RWPE2 (cell line): ENCODE measurements at regions not wholly inside any gene's neighbourhood (a gene's known extent, or its start where the extent isn't known, plus 50 kb on each side); places are given as distances from the start of the nearest gene placed in this dataset.
A peak's percentile ranks its signal among the peaks of the same experiment; 100 is the strongest.

Experiments
- ATAC-seq: fragments of 200-7000 bp; cut with Tn5 transposase; 3 replicates; pipeline ENCODE4 v1.9.1; 2021; ENCODE audit warnings: low read depth
- DNase-seq: peaks from one replicate; pipeline ENCODE4 v3.0.0-alpha.2; 2020; ENCODE audit warnings: low spot score
- H3K27ac ChIP-seq: fragments of 450-650 bp; 2 replicates; pipeline ENCODE4 v1.5.1; 2017; ENCODE audit warnings: mild to moderate bottlenecking; ENCODE audit not compliant: poor library complexity, severe bottlenecking
- H3K27me3 ChIP-seq: fragments of 250-450 bp; sonication (Bioruptor Pico); 2 replicates; pipeline ENCODE4 v1.5.1; 2021; ENCODE audit warnings: mild to moderate bottlenecking, moderate library complexity; ENCODE audit not compliant: insufficient read depth, poor library complexity, severe bottlenecking
- H3K36me3 ChIP-seq: fragments of 250-450 bp; sonication (Bioruptor Pico); 2 replicates; pipeline ENCODE4 v1.5.1; 2020; ENCODE audit warnings: low read depth, mild to moderate bottlenecking, moderate library complexity
- H3K4me1 ChIP-seq: fragments of 250-450 bp; sonication (Bioruptor Pico); 2 replicates; pipeline ENCODE4 v1.5.1; 2021; ENCODE audit warnings: mild to moderate bottlenecking, moderate library complexity; ENCODE audit not compliant: insufficient read depth, poor library complexity, severe bottlenecking
- H3K4me3 ChIP-seq: fragments of 250-450 bp; sonication (Bioruptor Pico); 2 replicates; pipeline ENCODE4 v1.5.1; 2021; ENCODE audit warnings: mild to moderate bottlenecking, moderate library complexity; ENCODE audit not compliant: severe bottlenecking
- H3K9me3 ChIP-seq: fragments of 250-450 bp; sonication (Bioruptor Pico); 2 replicates; pipeline ENCODE4 v1.5.1; 2021; ENCODE audit warnings: mild to moderate bottlenecking, moderate library complexity; ENCODE audit not compliant: severe bottlenecking
- TF ChIP-seq, protein P1 (sequence below): fragments of 450-650 bp; IDR thresholded peaks from one replicate; pipeline ENCODE4 v1.5.1; 2017; ENCODE audit warnings: mild to moderate bottlenecking, moderate library complexity; ENCODE audit not compliant: poor library complexity, severe bottlenecking

DNA sequence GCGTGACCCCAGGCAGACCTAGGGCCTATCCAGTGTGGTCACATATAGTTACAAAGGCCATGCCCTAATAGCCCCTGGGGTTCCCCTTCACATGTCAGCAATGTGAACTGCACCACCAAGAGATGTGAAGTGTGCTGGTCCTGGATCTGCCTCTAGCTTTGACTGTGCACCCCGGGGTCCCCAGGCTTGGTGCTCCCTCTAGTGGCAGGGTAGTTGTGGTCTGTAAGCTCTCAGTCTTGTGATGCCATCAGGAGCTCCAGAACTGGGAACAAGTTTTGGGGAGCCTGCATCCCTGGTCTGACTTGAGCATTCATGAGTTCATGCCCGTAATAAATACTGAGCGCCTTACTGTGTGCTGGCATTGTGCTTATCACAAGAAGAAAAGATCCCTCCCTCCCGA is 143.4 kb downstream of the DHX35 start:
- Histone ChIP-seq H3K4me3 (no peak overlapping the region), H3K27ac (no peak overlapping the region), H3K4me1 (peaks cover 4% of the 10 kb centered on the region), H3K27me3 (peaks cover 3% of the 10 kb centered on the region), H3K36me3 (no peaks in the 10 kb centered on the region), H3K9me3 (no peaks in the 10 kb centered on the region)
- ATAC-seq (no peak), DNase-seq (no peak)
- TF ChIP-seq, protein P1, sequence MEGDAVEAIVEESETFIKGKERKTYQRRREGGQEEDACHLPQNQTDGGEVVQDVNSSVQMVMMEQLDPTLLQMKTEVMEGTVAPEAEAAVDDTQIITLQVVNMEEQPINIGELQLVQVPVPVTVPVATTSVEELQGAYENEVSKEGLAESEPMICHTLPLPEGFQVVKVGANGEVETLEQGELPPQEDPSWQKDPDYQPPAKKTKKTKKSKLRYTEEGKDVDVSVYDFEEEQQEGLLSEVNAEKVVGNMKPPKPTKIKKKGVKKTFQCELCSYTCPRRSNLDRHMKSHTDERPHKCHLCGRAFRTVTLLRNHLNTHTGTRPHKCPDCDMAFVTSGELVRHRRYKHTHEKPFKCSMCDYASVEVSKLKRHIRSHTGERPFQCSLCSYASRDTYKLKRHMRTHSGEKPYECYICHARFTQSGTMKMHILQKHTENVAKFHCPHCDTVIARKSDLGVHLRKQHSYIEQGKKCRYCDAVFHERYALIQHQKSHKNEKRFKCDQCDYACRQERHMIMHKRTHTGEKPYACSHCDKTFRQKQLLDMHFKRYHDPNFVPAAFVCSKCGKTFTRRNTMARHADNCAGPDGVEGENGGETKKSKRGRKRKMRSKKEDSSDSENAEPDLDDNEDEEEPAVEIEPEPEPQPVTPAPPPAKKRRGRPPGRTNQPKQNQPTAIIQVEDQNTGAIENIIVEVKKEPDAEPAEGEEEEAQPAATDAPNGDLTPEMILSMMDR = peak; percentile 27

DNA sequence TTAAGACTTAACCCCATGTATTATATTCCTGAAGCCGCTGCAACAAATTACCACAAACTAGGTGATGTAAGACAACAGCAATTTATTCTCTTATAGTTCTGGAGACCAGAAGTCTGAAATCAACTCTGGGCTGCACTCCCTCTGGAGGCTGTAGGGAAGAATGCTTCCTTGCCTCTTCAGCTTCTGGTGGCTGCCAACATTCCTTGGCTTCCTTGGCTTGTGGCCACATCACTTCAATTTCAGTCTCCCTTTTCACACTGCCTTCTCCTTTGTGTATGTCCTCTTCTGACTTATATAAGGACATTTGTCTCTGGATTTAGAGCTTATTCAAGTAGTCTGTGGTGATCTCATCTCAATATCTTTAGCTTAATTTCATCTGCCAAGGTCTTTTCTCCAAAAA is 141.6 kb downstream of the DHX35 start:
- Histone ChIP-seq H3K4me3 (no peak overlapping the region), H3K4me1 (peaks cover 1% of the 10 kb centered on the region), H3K27ac (no peak overlapping the region), H3K36me3 (no peaks in the 10 kb centered on the region), H3K9me3 (no peaks in the 10 kb centered on the region), H3K27me3 (peaks cover 3% of the 10 kb centered on the region)
- ATAC-seq (no peak), DNase-seq (no peak)
- TF ChIP-seq, protein P1 = no peak

DNA sequence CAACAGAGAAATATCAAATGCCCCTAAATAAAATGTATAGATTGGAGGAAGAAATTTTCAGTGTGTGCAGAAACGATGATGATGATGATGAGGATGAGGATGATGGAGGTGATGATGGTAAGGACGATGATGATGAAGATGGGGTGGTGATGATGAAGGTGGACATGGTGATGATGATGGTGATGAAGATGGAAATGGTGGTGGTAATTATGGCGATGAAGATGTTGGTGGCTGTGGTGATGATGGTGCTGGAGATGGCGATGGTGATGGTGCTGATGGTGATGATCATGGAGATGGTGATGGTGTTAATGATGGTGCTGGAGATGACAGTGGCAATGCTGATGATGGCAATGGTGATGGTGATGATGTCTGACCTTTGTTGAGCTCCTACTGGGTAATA is 141.2 kb downstream of the DHX35 start:
- Histone ChIP-seq H3K27me3 (peaks cover 4% of the 10 kb centered on the region), H3K9me3 (no peaks in the 10 kb centered on the region), H3K27ac (no peak overlapping the region), H3K4me3 (no peak overlapping the region), H3K4me1 (no peaks in the 10 kb centered on the region), H3K36me3 (no peaks in the 10 kb centered on the region)
- DNase-seq (no peak), ATAC-seq (no peak)
- TF ChIP-seq, protein P1 = no peak

DNA sequence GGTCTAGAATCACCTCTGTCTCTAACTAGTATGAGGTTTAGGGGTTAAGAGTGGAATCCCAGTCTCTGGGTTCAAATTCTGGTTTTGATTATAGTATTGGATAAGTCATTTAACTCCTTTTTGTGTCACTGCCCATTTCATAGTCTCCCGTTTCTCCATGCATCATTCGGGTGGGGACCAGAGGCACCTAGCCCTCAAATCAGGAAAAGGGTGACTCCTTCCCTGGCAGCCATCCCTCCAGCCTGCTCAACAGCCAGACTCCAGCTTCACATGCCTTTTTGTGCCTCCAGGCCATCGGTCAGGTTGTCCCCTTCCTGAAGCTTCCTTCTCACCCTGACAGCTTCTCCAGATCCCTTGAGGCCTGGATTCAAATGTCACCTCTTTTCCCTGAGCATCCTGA is 139.8 kb downstream of the DHX35 start:
- Histone ChIP-seq H3K4me3 (no peak overlapping the region), H3K36me3 (no peaks in the 10 kb centered on the region), H3K4me1 (no peaks in the 10 kb centered on the region), H3K27me3 (peaks cover 8% of the 10 kb centered on the region), H3K9me3 (no peaks in the 10 kb centered on the region), H3K27ac (no peak overlapping the region)
- TF ChIP-seq, protein P1 = no peak
- DNase-seq = no peak
- ATAC-seq = no peak

DNA sequence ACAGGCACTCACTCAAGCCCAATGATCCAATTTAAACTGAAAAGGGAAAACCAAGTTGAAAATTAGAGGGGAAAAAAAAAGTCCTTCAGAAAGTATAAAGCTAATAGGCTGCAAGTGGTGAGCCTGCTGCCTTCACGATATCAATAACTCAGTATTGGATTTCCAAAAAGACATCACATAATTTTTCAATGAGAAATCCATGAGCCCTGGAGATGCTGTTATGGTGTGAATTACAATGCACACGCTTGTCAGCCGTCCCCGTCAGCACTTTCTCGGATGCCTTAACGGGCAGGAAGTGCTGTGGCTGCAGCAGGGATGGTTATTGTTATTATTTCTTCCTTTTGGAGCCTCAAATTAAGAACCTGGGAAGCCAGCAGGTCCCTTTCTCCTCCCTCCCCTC is 138.5 kb downstream of the DHX35 start:
- H3K27me3 ChIP-seq = peaks cover 8% of the 10 kb centered on the region
- H3K36me3 ChIP-seq = no peaks in the 10 kb centered on the region
- TF ChIP-seq, protein P1 = no peak
- no peak for ATAC-seq
- H3K4me3 ChIP-seq = no peak overlapping the region
- H3K9me3 ChIP-seq = no peaks in the 10 kb centered on the region
- no peak overlapping the region for H3K27ac ChIP-seq
- H3K4me1 ChIP-seq = no peaks in the 10 kb centered on the region
- no peak for DNase-seq
